GM12878 (cell line): ENCODE measurements at regions not wholly inside any gene's neighbourhood (a gene's known extent, or its start where the extent isn't known, plus 50 kb on each side); places are given as distances from the start of the nearest gene placed in this dataset.

ENCODE experiments used
- BHLHE40 ChIP-seq, 2 experiments: fragments of 450-650 bp in 1 of 2; IDR thresholded peaks; 2 replicates each; pipeline ENCODE4 v1.6.1; 2011 to 2017; ENCODE audit warnings: low read depth in 2 of 2, borderline replicate concordance in 1 of 2, improper control_type of control experiment in 1 of 2, low read length in 1 of 2, mild to moderate bottlenecking in 1 of 2
- CTCF ChIP-seq, 3 experiments: IDR thresholded peaks in 2 of 3; conservative IDR thresholded peaks in 1 of 3; 2 replicates each; pipeline ENCODE4 v1.5.1; 2011; ENCODE audit warnings: low read depth in 3 of 3, low read length in 3 of 3, mild to moderate bottlenecking in 3 of 3, control low read depth in 2 of 3, moderate library complexity in 2 of 3, inconsistent platforms in 1 of 3, mixed read lengths in 1 of 3; ENCODE audit not compliant: control insufficient read depth in 2 of 3, insufficient read depth in 1 of 3; ENCODE audit errors: extremely low read depth in 1 of 3
- POLR2A ChIP-seq: IDR thresholded peaks from 2 replicates; pipeline ENCODE4 v1.6.1; 2011; ENCODE audit warnings: low read depth, mild to moderate bottlenecking, low read length

GRCh38 chr15:96067677-96068076, 262.8 kb upstream of the NR2F2 start:
- TF ChIP-seq CTCF (IDR thresholded peaks at IDR 0.05 in 2 of 3, conservative IDR thresholded peaks at IDR 0.05 in 1 of 3; ENCODE audit: control insufficient read depth in 2 of 3, extremely low read depth in 1 of 3, insufficient read depth in 1 of 3, low read depth in 3 of 3, low read length in 3 of 3) (no peak), BHLHE40 (IDR thresholded peaks at IDR 0.05; ENCODE audit: borderline replicate concordance in 1 of 2, low read depth in 2 of 2, low read length in 1 of 2) (no peak), POLR2A (no peak)
